GM18907 (cell line): ENCODE measurements at regions not wholly inside any gene's neighbourhood (a gene's known extent, or its start where the extent isn't known, plus 50 kb on each side); places are given as distances from the start of the nearest gene placed in this dataset.
"Not testable (repeated sequence)": the region's sequence is repeated elsewhere in the genome, so short reads cannot be mapped to it uniquely, and the experiment has no call there.

Experiments used
- ATAC-seq: cut with Tn5 transposase; IDR thresholded peaks from one replicate; pipeline ENCODE4 v1.9.1; 2021; ENCODE audit warnings: mild to moderate bottlenecking, moderate library complexity; ENCODE audit not compliant: unreplicated experiment

DNA sequence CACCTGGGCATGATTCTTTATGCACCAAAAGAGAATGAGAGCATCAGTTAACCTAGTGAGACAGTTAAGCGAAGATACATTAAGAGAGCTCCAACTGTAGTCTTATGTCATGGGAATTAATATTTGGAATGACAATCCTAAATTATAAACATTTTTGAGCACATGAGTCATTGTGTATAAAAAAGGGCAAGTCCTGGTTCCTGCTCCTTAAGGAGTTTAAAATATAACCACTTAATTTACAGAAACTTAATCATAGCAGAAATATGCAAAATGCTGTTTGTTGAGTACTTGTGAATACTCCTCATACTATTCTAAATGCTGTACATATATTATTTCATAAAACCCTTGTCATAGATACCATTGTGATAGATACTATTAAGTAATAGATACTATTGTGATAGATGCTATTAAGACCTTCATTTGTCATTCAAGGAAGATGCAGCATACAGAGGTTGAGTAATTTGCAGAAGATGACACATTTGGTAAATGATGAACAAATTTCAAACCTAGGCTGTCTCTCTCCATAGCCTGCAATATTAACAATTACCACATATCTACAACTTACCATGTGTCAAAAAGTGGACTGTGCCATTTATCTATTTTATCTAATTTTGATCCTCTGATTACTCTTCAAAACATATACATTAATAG, 301.0 kb downstream of the TBC1D4 start:
- no peak for ATAC-seq

DNA sequence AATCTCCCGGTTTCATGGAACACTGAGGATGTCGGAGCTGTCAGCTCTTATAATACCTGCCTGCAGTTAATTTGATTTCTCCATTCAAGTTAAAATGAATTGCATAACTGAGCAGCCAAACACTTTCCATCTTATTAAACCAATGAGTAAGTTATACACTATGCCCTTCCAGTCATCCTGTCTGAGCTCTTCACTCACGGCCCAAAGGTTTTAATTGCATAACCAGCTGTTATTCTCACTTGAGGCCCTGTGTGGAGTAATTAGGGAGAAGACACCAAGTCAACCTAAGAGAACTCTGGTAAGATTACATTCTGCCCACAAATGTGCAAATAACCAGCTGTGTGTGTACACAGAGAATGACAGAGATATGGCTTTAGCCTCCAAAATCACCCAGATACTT, 303.5 kb downstream of the TBC1D4 start:
- ATAC-seq = no peak

DNA sequence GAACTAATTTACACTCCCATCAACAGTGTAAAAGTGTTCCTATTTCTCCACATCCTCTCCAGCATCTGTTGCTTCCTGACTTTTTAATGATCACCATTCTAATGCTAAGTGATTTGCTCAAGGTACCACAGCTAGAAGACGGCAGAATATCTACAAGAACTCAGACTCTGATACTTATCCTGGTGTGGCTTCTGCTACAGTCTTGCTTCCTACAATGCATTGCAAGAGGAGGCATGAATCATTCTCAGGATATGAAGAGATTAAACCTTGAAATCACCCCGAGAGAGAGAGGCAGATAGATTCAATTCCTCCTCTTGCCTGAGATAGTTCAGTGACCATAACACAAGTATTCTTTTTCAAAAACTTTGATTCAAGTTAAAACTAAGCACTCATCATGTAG, 306.4 kb downstream of the TBC1D4 start:
- ATAC-seq = no peak

GRCh38 chr13:75175097-75175496, 306.9 kb downstream of the TBC1D4 start:
- ATAC-seq = not testable (repeated sequence)

GRCh38 chr13:75174481-75174880, 307.5 kb downstream of the TBC1D4 start:
- ATAC-seq = no peak

- ATAC-seq = no peak
Observed at GRCh38 chr13:75173457-75174356, 308.3 kb downstream of the TBC1D4 start.

- ATAC-seq = no peak
Observed at GRCh38 chr13:75170311-75170710, 311.7 kb downstream of the TBC1D4 start.

GRCh38 chr13:75165543-75166230, 316.3 kb downstream of the TBC1D4 start:
- ATAC-seq = no peak

DNA sequence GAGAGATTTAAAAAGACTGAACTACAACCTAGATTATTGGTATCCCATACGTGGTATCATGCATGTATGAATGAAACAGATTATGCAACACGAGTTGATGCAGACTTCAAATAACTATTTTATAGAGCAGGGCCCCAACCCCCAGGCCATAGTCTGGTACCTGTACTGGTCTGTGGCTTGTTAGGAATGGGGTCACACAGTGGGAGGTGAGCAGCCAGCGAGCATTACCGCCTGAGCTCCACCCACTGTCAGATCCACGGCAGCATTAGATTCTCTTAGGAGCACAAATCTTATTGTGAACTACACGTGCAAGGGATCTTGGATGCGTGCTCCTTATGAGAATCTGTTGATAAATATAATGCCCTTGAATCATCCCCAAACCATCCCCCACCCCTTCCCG, 320.2 kb downstream of the TBC1D4 start:
- ATAC-seq = no peak

GRCh38 chr13:75160984-75161383, 321.0 kb downstream of the TBC1D4 start:
- no peak for ATAC-seq

DNA sequence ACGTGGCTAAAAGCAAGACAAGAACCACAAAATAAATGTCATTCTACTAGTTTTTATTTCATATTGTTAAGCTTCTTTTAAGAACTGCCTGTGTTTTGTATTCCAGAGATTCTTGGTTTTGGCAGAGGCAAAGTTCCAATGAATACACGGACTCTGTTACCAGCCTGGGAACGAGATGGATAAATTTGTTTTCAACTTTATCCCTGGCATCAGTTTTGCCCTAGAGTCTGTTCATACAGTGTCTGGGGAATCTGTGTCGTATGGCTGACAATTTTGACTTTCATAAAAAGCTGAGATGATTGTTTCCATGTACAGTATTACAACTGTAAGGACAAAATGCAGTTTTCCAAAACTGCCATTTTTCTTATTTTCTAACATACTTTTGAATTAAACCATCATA, 327.6 kb downstream of the TBC1D4 start:
- no peak for ATAC-seq

- no peak for ATAC-seq
Observed at GRCh38 chr13:75153834-75154233, 328.1 kb downstream of the TBC1D4 start.

- no peak for ATAC-seq
Observed at GRCh38 chr13:75153386-75153785, 328.6 kb downstream of the TBC1D4 start.

DNA sequence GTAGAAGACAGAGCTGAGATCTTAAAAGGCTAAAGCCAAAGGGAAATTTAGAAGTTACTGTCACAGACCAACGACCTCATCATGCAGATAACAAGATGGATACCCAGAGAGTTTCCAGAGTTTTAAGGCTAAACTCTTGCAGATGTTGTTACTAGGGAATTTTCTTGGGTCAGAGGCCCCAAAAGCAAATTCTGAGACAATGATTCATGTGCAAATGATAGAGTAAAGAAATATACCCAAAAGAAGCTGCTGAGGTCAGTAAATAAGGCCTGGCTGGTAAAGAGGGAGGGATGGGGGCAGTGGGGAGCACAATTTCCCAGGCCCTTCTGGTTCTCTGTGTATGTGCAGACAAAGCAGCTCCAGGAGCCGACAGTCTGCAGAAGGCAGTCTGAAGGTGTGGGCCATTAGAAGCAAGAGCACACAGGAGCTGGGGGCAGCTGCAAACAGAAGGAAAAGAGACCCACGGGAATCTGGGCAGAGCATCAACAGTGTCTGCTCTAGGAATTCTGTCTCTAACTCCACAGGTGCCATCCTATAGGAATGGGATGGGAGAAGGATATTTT, 330.8 kb downstream of the TBC1D4 start:
- no peak for ATAC-seq

DNA sequence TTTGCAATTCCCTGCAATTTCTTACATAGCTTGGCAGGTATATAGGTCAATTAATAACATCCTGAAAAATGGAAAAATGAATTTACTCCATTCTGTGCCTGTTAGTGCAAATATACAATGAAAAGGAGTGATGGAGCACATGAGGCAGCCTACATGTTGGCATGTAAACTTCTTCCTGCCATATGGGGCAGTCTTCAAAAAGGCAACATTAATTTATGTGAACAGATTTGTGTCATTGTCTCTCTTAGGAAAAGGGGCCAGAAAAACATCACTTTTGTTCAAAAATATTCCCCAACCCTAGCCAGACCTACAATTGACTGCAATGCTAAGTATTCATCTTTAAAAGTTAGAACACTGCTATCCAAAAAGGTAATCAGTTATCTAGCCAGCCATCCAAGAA, 332.2 kb downstream of the TBC1D4 start:
- ATAC-seq = no peak

DNA sequence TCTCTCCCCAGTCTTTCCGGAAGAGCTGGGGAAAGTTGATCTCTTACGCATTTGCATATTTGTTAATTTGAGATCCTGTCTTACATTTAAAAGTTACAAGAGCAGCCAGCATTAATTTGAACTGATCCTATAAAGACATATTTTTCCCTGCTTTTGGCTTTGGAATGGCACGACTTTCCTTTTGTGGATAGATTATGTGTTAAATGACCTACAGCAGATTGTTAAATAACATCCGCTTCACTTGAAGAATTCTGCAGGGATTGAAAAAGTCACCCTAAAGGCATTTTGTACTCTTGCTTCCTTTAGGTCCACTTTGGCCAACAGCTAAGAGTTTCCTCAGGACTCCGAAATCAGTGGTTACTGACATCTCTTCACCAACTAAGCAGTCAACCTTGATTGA, 334.0 kb downstream of the TBC1D4 start:
- ATAC-seq = no peak

GRCh38 chr13:75146436-75146835, 335.5 kb downstream of the TBC1D4 start:
- no peak for ATAC-seq

DNA sequence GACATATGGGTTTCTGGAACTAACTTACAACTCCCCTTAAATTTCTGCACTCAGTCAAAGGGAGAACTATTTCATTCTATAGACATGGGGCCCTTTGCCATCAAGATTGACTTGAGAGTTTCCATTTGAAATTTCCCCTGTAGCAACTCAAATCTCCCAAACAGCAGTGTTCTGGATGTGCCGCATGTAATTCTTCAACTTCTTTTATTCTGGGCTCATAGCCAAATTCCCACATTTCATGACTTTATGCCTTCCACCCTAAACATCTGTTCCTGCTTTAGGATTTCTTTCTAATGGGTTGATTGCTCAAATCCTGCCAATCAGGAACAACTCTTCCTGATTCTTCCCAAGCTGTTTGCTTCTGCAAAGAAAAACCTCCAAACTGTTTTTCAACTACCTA, 336.0 kb downstream of the TBC1D4 start:
- ATAC-seq = no peak

DNA sequence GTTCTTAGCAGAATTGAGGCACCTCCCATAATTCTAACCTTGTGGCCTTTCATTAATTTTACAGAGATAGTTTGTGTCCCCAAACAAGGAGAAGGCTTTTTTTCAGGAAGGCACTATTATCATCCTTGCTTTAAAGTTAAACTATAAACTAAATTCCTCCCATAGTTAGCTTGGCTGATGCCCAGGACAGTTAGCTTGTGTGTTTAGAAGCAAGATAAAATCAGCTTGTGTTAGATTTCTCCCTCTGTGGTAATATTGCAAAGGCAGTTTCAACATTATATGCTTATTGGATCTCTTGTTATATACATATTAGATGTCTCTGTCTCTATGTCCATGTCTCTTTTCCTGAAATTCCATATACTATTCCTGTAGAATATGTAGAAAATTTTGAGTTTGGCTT, 342.7 kb downstream of the TBC1D4 start:
- no peak for ATAC-seq

DNA sequence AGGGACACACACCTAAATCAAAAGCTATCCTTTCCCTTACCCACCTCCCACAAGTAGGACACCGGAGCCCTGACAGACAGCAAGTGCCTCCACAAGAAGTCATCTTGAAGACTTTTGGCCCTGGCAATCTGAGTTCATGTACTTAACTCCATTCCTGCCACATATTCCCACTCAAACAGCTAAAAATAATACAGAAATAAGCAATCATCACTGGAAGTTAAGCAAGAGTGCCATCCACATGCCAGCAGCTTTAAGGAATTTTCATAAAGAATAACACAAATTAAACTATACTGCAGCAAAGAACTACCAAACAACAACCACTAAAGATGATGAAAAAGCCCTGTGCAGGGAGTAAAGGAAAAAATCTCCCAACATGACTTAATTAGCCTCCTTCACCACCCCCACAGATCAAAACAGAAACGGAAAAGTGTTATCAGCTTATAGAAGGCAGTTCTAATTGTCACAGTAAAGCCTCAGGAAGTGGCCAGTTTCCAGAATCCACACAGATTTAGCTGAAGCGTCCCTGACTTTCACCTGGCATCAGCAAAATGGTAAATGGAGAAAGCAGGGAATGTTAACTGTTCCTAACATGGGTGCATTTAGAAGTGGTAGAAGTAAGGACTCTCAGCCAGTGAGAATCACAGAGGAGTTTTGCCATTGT, 343.9 kb downstream of the TBC1D4 start:
- no peak for ATAC-seq

GRCh38 chr13:75136151-75136550, 345.8 kb downstream of the TBC1D4 start:
- ATAC-seq = no peak
